Glomerular endothelial cell (primary cell): ENCODE measurements at regions not wholly inside any gene's neighbourhood (a gene's known extent, or its start where the extent isn't known, plus 50 kb on each side); places are given as distances from the start of the nearest gene placed in this dataset.

Source experiments
- DNase-seq: peaks from one replicate; pipeline ENCODE4 v3.0.0-alpha.2; 2011; ENCODE audit warnings: low read depth, low spot score; ENCODE audit errors: extremely low read depth

DNA sequence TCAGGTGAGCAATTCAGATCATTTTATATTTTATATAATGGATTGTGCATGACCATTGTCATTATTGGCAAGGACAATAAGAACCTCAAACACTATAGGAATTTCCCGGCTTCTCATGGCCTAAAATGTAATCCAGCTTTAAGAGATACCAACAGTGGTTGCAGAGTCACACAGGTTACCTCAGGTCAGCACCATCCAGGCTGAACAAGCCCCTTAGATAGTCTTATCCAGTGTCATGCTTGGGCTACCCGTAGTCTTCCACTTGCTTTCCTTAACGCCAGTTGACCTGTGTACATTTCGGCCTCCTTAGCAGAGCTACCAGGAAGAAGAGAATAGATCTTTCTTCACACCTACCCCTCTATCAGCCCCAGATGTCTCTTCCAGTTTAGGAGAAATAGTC, 293.3 kb upstream of the SYT4 start:
- DNase-seq = no peak

DNA sequence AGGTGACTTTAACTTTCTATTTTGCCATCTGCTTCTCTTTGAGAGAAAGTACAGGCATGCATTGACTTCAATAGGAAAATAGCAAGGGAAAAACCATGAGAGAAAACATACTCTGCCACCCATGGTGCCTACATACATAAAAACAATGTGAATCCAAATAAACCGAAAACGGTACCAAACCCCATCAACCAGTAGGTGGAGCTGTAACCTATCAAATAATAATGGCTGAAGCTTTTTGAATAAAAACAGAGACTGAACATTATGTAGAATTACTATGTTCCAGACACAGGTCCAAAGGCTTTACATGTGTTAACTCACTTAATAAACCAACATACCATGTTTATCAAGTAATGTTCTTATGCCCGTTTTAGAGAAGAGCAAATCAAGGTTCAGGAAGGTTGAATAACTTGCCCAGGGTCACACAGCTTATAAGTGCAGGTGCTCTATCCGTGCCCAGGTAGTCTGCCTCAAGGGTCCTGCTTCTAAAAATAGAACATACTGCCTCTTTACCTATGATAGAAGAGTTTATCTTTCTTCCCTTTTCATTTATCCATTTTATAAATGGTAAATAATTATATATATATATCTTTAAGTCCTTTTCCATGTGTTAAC, 293.9 kb upstream of the SYT4 start:
- peak; percentile 36 for DNase-seq

DNA sequence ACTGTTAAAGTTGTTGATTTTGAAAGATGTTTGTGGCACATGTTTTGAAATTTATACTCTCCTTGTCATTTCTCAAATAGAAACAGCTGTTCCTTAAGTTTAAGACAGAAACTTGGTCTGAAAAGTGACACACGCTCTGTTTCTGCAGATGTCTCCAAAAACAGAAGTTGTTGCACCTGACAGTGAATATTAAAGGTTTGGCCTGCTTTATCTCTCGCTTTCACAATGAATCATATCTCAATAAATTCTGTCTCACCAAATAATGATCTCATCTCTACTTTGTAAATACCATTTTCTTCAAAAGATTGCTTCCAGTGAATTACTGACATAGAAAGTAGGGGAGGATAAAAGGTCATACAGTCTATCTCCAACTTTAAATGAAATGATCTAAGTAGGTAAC, 294.9 kb upstream of the SYT4 start:
- no peak for DNase-seq

DNA sequence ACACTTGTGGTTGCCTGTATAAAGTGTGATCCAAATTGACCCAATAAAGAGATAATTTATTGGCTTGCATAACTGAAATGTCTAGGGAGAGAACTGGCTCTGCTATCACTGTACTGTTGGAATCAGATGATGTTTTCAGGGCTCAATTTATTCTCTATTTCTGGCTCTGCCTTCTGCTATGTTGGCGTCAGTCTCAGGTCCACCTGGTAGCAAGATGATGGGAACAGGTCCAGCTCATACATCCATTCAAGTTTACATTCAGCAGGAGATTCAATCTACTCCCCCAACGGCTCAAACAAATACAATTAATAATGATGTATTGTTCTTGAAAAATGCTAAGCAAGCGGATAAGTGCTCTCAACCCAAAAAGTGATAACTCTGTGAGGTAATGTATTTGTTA, 297.7 kb upstream of the SYT4 start:
- no peak for DNase-seq

DNA sequence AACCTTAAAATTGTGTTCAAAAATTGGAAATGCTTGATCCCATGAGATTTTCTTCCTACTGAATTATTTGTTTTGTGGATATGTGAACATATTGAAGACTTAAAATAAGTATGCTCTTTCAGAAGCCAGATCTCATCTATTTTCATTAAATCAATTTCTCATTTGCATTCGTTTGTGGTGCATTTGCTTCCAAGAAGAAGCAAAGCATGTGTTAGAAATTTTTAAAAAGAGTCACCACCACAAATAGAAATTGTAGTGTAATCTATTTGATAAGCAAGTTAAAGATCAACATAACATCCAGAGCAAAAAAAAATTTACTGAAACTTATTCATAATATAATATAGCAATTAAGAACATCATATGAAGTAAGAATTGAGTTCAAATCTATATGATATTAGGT, 300.9 kb upstream of the SYT4 start:
- no peak for DNase-seq

DNA sequence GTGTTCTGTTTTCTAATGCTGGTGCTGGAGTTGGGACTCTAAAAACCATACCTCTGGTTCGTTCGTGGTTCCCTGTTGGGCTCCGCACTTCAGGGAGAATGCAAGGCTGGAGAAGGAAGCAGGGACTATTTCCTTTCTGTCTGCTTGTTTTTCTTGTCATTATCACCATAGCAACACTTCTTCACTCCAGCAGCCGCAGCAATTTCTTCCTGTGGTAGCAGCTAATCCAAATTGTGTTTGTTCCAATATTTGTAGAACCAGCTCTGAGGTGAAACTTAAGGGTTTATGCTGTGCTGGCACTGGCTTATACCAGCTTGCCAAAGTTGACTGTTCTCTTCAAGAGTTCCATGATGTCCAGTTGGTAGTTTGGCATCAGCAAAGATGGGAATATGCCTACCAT, 301.4 kb upstream of the SYT4 start:
- DNase-seq = no peak

DNA sequence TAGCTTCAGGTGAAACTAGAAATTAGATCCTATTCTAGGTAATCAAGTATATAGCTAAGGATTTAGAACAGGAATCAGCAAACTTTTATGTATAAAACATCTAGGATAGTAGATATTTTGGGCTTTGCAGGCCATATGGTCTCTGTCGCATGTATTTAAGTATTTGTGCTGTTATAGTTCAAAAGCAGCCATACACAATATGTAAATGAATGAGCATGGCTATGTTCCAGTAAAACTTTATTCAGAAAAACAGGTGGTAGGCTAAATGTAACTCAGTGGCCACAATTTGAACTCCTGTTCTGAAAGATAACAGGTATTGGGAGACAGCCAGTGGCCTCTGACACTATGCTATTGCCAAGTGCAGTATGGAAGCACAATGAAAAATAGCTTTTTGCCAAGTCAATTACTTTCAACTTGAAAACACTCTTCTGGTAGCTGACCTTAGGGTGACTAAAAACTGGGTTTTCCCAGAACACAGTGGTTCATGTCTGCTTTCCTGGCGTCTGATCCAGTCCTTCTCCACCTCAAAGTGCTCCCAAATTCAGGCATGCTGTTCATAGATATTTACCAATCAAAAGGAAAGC, 304.7 kb upstream of the SYT4 start:
- DNase-seq = no peak

DNA sequence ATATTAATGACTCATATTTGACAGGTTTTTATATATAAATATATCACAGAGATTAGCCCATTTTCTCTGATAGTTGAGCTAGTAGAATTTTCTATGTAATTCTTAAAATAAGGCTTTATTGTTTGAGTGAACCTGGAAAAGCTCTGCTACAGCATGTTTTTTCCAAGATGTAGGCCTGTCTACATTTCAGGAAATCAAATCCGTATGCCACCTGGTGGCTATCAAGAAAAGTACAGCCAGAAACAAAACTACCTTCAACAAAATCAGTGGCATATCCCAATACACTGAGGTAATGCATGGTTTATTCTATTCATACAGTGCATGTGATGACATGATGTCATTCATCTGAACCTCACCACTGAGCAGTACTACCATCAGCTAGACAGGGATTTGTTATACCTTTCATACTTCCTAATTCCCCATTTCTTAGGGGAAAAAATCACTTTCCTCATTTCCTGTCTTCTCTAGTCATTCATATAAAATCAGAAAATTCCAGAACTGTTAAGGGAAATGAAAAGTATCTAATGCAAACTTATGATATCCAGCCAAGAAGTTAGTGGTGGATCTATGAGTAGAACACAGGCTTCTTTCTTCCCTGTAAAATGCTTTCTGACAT, 310.4 kb upstream of the SYT4 start:
- peak; percentile 23 for DNase-seq

DNA sequence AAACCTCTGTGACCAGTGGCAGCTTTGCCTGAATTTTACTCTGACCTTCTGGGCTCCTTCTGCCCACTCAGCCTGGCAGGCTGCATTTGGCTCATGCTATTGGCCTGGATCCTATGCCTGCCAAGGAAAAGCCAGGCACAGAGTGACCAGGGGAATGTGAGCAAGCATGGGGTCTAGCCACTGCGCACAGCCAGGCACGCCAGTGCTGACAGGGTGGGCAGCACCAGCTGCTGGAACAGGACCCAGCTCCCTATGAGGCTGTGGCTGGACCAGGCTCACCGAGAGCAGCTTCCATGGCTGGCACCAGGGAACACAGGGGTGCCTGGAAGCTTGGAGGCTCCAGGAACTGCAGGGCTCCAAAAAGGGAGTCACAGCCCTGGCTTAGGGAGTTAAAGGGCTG, 311.5 kb upstream of the SYT4 start:
- DNase-seq = no peak

DNA sequence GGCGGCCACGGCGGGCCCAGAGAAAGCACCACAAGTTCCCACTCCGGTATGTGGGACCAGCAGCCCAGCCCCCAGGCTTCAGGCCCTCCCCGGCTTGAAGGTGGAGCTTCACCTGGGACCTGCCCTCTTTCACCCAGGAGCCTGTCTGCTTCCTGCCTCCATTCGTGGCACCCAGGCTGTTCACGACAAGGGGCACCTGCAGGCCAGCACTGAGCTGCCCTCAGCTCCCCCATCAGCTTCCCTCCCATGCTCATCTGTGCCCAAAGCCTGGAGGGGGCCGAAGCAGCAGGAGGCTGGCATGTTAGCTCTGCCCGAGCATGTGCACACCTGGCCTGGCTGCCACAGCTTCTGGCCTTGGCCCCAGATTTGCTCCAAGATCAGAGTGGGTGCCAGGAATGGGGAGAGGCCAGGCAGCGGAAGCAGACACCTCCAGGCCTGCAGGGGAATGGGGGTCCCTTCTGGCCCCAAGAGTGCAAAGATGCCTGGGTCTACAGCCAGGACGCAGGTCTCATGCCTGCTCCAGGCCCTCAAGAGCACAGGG, 312.4 kb upstream of the SYT4 start:
- no peak for DNase-seq

DNA sequence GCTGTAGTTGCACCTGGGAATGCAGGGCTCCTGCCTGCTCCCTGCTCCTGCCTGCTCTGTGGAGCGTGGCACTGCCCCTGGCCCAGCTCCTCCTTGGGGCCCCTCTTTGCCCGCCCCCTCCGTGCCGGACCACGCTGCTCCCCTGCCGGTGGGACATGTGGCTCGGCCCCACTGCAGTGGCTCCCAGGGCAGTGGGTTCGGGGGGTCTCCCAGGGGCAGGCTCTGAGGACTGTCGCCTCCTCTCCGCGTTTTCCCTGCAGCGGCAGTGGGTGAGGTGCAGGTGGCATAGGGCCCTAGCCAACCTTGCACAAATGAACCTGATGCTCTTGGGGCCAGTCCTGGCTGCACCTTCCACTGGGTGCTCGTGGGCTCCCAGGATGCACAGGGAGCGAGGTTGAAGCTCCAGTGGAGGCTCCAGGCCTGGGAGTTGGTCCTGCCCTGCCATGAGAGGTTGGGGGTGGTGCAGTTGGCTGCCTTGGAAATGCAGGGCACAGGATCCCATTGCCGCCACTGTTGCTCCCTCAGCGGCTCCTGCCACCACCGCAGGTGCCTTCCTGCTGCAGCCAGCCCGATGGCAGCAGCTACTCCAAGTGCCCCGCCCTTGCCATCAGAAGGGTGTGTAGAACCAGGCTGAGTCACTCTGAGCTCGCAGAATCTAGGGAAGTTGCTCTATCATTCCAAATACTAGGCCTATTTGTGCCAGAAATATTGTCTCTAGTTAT, 313.1 kb upstream of the SYT4 start:
- DNase-seq = no peak

DNA sequence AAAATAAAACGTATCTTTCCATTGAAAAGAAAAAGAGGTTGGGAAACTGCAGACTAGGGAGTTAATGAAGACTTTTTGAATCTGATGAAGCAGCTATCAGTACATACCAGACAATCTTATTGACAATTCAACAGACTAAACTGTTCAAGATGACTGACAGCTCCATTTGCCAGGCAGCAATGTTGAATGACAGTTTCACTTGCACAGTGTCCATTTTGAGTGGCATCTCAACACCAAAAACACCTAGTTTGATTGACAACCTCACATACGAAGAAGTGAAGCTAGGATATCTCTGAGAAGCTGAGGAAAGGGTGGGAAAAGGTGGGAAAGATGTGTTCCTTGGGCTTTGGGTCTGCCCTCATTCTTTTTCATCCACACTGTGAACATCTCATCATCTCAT, 315.0 kb upstream of the SYT4 start:
- no peak for DNase-seq

DNA sequence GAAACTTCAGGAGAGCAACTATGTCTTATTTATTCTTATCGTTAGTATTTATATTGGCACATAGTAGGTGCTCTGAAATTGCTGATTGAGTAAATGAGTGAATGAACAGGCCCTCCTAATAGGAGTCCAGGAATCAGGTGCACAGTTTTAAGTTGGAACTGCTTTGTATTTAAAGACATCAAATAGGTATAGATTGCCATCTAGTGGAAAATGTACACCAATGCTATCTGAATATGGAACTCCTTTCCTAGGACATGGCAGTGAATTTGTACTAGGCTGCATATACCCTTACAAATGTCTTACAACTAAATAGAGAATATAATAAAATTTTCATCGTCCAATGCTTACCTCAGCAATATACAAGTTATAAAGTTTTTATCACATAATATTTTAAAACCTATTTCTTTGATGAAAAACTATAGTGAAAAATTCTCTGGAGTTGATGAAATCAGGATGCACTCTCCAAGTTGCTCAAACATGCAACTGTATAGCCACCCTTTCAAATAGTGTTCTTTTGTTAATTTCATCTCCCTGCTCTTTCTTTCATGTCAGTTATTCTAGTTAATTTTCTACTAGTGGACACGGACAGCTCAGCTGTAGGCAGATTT, 318.9 kb upstream of the SYT4 start:
- peak; percentile 1 for DNase-seq

DNA sequence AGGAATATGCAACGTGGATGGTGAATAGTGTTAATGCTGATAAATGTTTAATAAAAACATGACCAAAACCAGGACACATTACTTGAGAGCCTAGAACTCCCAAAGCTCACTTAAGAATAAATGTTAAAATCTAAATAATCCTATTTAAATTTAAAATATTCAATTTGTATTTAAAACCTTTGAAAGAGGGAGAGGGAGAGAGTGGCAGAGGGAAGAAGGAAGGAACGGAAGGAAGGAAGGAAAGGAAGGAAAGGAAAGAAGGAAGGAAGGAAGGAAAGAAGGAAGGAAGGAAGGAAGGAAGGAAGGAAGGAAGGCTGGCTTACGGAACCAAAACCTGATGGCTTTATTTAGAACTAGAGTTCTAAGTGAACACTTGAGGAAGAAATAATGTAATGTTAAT, 324.1 kb upstream of the SYT4 start:
- DNase-seq = no peak

DNA sequence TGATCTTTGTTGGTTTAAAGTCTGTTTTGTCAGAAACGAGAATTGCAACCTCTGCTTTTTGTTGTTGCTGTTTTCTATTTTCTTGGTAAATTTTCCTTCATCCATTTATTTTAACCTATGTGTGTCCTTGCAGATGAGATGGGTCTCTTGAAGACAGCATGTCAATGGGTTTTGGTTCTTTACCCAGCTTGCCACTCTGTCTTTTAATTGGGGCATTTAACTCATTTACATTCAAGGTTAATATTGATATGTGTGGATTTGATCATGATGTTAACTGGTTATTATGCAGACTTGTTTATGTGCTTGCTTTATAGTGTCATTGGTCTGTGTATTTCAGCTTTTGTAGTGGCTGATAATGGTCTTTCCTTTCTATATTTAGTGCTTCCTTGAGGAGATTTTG, 327.9 kb upstream of the SYT4 start:
- no peak for DNase-seq

DNA sequence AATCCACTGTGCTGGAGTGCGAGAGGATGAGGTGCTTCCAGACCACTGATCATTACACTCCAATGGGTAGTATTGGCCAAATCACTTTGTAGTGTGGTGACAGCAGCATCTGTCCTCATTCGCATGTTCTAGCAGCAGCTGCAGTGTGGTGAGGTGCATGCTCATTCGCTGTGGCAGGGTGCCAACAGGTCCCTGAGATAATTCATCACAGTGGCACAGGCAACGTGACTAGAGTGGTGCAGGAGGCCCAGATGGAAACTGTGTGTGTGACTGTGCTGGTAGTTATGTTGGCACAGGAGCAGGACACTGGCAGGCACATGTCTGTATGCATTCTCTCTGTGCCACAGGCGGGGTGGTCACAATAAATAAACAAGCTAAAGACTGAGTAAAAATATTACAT, 329.5 kb upstream of the SYT4 start:
- DNase-seq = no peak

DNA sequence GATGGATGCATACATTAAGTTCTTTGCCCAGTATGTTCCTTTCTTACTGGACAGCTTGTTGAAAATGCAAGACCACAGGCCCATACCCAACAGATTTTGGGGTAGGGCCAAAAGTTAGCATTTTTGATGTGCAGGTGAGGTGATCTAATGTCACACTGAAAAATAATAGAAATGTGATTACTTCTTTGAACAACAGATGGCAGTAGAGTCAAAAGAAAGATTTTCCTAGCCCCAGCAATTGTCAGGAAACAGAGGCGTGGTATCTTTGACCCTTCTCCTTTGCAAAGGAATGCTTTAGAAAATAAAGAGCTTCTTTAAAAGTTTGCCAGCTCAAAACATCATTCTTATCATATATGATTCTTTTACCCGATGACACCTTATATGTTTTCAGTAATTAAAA, 343.6 kb upstream of the SYT4 start:
- DNase-seq = peak; percentile 5

DNA sequence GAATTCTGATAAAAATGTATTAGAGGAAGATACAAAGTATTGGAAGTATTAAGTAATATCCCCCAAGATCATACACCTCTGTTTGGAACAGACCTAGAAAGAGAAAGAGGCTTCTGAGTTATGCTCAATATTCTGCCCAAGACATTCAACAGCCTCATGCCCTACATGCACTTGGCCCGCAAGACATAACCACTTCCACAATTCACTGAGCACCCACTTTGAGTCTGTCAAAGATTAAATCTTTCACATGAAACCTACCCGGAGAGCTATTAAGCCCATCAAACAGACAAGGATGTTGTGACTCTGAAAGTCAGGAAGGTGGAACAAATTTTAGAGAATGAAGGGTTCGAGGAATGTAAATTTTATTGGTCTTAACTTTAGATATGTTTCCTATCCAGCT, 344.7 kb upstream of the SYT4 start:
- no peak for DNase-seq

DNA sequence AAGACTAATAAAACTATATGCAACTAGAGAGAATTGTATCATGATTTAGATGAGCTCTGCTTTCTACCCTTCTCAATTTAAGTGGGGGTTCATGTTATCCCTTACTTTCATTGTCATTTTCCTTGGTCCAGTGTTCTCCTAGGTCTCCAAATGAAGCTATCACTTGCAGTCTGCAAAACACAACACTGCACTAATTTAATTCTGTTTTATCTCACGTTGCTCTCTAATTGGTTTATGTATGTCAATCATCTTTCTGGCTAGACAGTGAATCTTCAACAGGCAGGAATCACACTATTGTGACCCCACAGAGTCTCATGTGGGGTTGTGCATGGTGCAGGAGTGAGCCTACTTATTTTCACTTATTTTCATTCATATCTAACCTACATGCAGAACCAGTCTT, 348.3 kb upstream of the SYT4 start:
- no peak for DNase-seq

DNA sequence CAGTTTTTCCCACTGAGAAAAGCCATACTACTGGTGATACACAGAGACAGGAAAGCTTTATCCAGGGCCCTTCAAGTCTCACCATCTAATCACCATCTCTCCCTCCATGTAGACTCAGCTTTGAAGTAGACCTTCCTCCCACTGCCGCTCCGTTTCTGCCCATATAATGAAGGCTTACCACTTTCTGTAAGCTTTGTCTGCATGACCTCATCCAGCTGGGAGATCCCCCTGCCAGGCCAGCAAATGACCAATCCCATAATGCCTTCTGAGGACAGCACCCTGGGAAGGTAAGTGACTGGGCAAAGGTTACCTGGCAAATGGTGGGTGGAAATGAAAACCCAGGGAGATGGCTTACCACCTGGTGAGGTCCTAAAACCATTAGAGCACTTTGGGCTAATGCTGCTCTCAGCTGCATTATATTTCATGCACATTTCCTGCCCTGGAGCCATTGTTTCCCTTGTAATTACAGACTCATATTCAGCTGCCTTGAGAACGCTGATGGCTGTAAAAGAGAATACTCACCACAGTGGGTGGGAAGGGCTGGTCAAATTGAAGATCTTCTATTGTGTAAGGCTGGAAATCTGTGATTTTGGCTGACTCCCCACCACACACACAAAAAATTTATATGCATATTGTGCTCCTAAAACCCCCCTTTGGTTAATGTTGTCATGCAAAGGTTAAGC, 350.7 kb upstream of the SYT4 start:
- no peak for DNase-seq

DNA sequence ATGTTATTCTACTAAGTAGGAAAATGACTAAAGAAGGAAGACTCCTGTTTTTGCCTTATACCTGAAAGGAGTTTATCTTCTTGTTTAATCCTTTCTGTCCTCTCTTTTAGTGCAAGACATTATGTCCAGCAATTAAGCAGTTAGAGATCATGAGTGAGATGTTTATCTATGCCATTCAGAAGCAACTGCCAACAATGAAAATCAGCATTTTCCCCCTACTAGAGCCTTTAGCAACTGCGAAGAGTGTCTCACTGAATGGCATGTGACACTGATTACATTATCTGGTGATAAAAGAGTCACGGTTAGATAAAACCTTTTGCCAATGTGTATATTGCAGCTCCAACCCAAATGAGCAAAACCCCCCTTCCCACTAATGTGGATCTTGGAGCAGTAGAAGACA, 357.7 kb upstream of the SYT4 start:
- no peak for DNase-seq
